BE2C (cell line): ENCODE measurements at regions not wholly inside any gene's neighbourhood (a gene's known extent, or its start where the extent isn't known, plus 50 kb on each side); places are given as distances from the start of the nearest gene placed in this dataset.
"Not testable (repeated sequence)": the region's sequence is repeated elsewhere in the genome, so short reads cannot be mapped to it uniquely, and the experiment has no call there.

Source experiments
- DNase-seq: peaks from one replicate; pipeline ENCODE4 v3.0.0-alpha.2; 2020
- H3K27me3 ChIP-seq: fragments of 250-450 bp; sonication (Bioruptor Pico); 2 replicates; pipeline ENCODE4 v1.5.1; 2020; ENCODE audit warnings: mild to moderate bottlenecking
- H3K36me3 ChIP-seq: fragments of 250-450 bp; sonication (Bioruptor Pico); 2 replicates; pipeline ENCODE4 v1.5.1; 2020; ENCODE audit warnings: mild to moderate bottlenecking
- H3K4me1 ChIP-seq: fragments of 250-450 bp; sonication (Bioruptor Pico); 2 replicates; pipeline ENCODE4 v1.5.1; 2020
- H3K4me3 ChIP-seq: 2 replicates; pipeline ENCODE4 v1.5.1; 2011; ENCODE audit warnings: low read depth, low read length
- H3K9me3 ChIP-seq: fragments of 250-450 bp; sonication (Bioruptor Pico); 2 replicates; pipeline ENCODE4 v1.5.1; 2020
- CTCF ChIP-seq: IDR thresholded peaks from 2 replicates; pipeline ENCODE4 v1.5.1; 2012; ENCODE audit warnings: mild to moderate bottlenecking, low read depth, low read length

- no peaks in the 10 kb centered on the region for H3K36me3 ChIP-seq
- TF ChIP-seq CTCF: no peak
- DNase-seq: no peak
- H3K4me1 ChIP-seq: peaks cover 10% of the 10 kb centered on the region
- no peaks in the 10 kb centered on the region for H3K27me3 ChIP-seq
- H3K4me3 ChIP-seq: no peak overlapping the region
- no peaks in the 10 kb centered on the region; the same call in 1 of the 2 replicates for H3K9me3 ChIP-seq
Observed at GRCh38 chr6:134813146-134813545, 136.8 kb downstream of the ALDH8A1 start.

- no peaks in the 10 kb centered on the region for H3K27me3 ChIP-seq
- H3K4me1 ChIP-seq: peaks cover 27% of the 10 kb centered on the region
- DNase-seq: no peak
- no peak overlapping the region for H3K4me3 ChIP-seq
- no peaks in the 10 kb centered on the region for H3K9me3 ChIP-seq
- no peak for TF ChIP-seq CTCF
- H3K36me3 ChIP-seq: no peaks in the 10 kb centered on the region
Observed at GRCh38 chr6:134810402-134810801, 139.5 kb downstream of the ALDH8A1 start.

GRCh38 chr6:134809130-134809529, 140.8 kb downstream of the ALDH8A1 start:
- Histone ChIP-seq H3K27me3 (no peaks in the 10 kb centered on the region), H3K9me3 (no peaks in the 10 kb centered on the region), H3K4me3 (no peak overlapping the region), H3K4me1 (peaks cover 33% of the 10 kb centered on the region), H3K36me3 (no peaks in the 10 kb centered on the region)
- TF ChIP-seq CTCF: no peak
- DNase-seq: no peak

- Histone ChIP-seq H3K4me3 (no peak overlapping the region), H3K36me3 (no peaks in the 10 kb centered on the region), H3K9me3 (no peaks in the 10 kb centered on the region), H3K4me1 (peaks cover 33% of the 10 kb centered on the region), H3K27me3 (no peaks in the 10 kb centered on the region)
- no peak for DNase-seq
- TF ChIP-seq CTCF: no peak
Observed at GRCh38 chr6:134806180-134806798, 143.6 kb downstream of the ALDH8A1 start.

- Histone ChIP-seq H3K4me3 (peak overlapping the region; percentile 19; the same call in 1 of the 2 replicates), H3K4me1 (peaks cover 30% of the 10 kb centered on the region), H3K9me3 (no peaks in the 10 kb centered on the region), H3K27me3 (no peaks in the 10 kb centered on the region), H3K36me3 (no peaks in the 10 kb centered on the region)
- peak; percentile 86 for DNase-seq
- TF ChIP-seq CTCF: no peak
Observed at GRCh38 chr6:134805168-134805567, 144.7 kb downstream of the ALDH8A1 start.

GRCh38 chr6:134804311-134804710, 145.6 kb downstream of the ALDH8A1 start:
- not testable (repeated sequence) for H3K27me3 ChIP-seq, H3K36me3 ChIP-seq, H3K9me3 ChIP-seq, DNase-seq, H3K4me3 ChIP-seq
- peaks cover 28% of the 10 kb centered on the region for H3K4me1 ChIP-seq
